Activated B cell treated with CpG ODN at 0.5 μM for 24 hours (primary cell): ENCODE measurements at regions not wholly inside any gene's neighbourhood (a gene's known extent, or its start where the extent isn't known, plus 50 kb on each side); places are given as distances from the start of the nearest gene placed in this dataset.

ENCODE experiments used
- ATAC-seq: fragments of 200-7000 bp; cut with Tn5 transposase; one replicate; pipeline ENCODE4 v1.10.0; 2021; ENCODE audit warnings: low read depth, mild to moderate bottlenecking, moderate library complexity
- CTCF ChIA-PET: fragments of 350-600 bp; sonication (Branson Sonifier 250); formaldehyde crosslinking; loops from one replicate; lab custom pipeline; 2021; ENCODE audit warnings: antibody characterized with exemption; lab: Charles Lee
- POLR2A ChIA-PET: fragments of 350-600 bp; sonication (Branson Sonifier 250); formaldehyde crosslinking; loops from one replicate; lab custom pipeline; 2021; ENCODE audit warnings: antibody characterized with exemption; lab: Charles Lee
- DNase-seq: peaks from one replicate; pipeline ENCODE4 v3.0.0; 2022
- H3K27ac Mint-ChIP-seq: one replicate; pipeline ENCODE4 v1.8.0; 2020; ENCODE audit warnings: mixed read lengths
- H3K27me3 Mint-ChIP-seq: one replicate; pipeline ENCODE4 v1.8.0; 2021; ENCODE audit warnings: mixed read lengths
- H3K36me3 Mint-ChIP-seq: one replicate; pipeline ENCODE4 v1.8.0; 2021; ENCODE audit warnings: low read depth, mixed read lengths
- H3K4me1 Mint-ChIP-seq: one replicate; pipeline ENCODE4 v1.8.0; 2021; ENCODE audit warnings: mixed read lengths
- H3K4me3 Mint-ChIP-seq: one replicate; pipeline ENCODE4 v1.8.0; 2020; ENCODE audit warnings: mild to moderate bottlenecking, mixed read lengths
- H3K9me3 Mint-ChIP-seq: one replicate; pipeline ENCODE4 v1.8.0; 2020; ENCODE audit warnings: mixed read lengths
- intact Hi-C: fragments of 100-400 bp; cut with micrococcal nuclease; formaldehyde crosslinking; loops from one replicate; pipeline ENCODE4 v1.15.1; 2024
- TF ChIP-seq, protein P1 (sequence below): fragments of 200-600 bp; IDR thresholded peaks from one replicate; pipeline ENCODE4 v1.8.0; 2022; ENCODE audit warnings: antibody characterized with exemption, mild to moderate bottlenecking

DNA sequence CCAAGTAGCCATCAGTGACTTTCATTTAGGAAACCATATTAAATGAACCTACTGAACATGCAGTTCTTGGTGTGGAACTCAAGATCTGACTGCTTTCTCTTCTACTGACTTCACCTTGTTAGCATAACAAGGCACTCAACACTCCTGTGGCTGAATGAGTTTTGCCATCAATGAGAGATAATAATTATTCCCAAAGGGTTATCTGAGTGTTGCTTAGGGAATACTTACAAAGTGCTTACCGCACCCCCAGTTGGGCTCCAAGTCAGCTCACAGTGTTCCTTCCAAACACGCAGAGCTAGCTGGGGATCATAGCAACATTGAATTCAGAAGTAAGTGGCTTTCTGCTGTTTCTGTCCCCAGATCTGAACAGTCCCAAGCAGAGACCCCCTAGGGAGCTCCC, 182.9 kb downstream of the SREK1 start:
- H3K27ac Mint-ChIP-seq: no peak overlapping the region
- POLR2A ChIA-PET: no interaction called here
- intact Hi-C loops: no loop called here

DNA sequence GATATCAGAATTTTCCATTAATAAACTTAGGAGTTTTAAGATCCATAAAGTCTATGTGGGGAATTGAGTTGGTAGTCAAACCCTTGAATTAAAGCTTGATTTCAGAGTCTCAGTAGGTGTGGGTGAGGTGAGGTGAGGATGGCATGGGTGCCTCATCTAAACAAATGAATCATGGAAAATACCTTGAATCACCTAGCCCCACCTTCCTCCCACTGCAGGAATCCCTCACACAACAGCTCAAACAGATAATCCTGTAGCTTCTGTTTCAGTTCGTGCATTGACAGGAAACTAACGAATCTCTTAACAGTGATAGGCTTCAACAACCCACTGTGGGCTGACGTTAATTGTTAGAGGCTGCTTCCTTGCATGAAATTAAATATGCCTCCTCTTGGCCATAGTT, 185.0 kb downstream of the SREK1 start:
- Mint-ChIP-seq H3K36me3 (no peaks in the 10 kb centered on the region), H3K27me3 (peaks cover 2% of the 10 kb centered on the region), H3K4me3 (no peak overlapping the region), H3K27ac (no peak overlapping the region), H3K4me1 (no peaks in the 10 kb centered on the region), H3K9me3 (no peaks in the 10 kb centered on the region)
- ChIA-PET POLR2A (no interaction called here), CTCF (no interaction called here)
- no peak for ATAC-seq
- TF ChIP-seq, protein P1, sequence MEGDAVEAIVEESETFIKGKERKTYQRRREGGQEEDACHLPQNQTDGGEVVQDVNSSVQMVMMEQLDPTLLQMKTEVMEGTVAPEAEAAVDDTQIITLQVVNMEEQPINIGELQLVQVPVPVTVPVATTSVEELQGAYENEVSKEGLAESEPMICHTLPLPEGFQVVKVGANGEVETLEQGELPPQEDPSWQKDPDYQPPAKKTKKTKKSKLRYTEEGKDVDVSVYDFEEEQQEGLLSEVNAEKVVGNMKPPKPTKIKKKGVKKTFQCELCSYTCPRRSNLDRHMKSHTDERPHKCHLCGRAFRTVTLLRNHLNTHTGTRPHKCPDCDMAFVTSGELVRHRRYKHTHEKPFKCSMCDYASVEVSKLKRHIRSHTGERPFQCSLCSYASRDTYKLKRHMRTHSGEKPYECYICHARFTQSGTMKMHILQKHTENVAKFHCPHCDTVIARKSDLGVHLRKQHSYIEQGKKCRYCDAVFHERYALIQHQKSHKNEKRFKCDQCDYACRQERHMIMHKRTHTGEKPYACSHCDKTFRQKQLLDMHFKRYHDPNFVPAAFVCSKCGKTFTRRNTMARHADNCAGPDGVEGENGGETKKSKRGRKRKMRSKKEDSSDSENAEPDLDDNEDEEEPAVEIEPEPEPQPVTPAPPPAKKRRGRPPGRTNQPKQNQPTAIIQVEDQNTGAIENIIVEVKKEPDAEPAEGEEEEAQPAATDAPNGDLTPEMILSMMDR: no peak
- intact Hi-C loops: no loop called here
- DNase-seq: no peak

More for the DNA sequence above, 182.9 kb downstream of the SREK1 start:
- Mint-ChIP-seq H3K36me3 (no peaks in the 10 kb centered on the region), H3K9me3 (no peaks in the 10 kb centered on the region), H3K4me3 (no peak overlapping the region), H3K4me1 (no peaks in the 10 kb centered on the region), H3K27me3 (peaks cover 4% of the 10 kb centered on the region)
- DNase-seq (no peak), ATAC-seq (no peak)
- CTCF ChIA-PET: no interaction called here
- TF ChIP-seq, protein P1: no peak

DNA sequence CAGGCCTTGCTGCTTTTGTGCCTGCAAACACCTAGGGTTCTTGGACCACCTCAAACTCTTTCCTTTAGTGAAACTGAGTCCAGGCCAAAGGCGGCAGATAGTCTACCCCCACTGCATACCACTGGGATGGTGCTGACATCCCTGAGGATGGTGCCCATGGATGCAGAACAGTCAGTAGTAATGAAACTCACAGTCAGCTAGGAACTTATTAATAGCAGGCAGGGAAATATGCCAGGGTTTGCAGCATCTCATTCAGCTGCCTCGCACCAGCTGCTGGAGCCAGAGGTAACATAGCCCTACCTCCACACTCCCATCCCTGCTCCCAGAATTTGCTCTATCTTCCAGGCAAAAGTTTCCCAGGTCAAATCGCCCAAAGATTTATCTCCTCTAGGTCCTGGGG, 189.1 kb downstream of the SREK1 start:
- Mint-ChIP-seq H3K27me3 (peaks cover 8% of the 10 kb centered on the region), H3K4me1 (no peaks in the 10 kb centered on the region), H3K4me3 (no peak overlapping the region), H3K9me3 (no peaks in the 10 kb centered on the region), H3K27ac (no peak overlapping the region), H3K36me3 (no peaks in the 10 kb centered on the region)
- DNase-seq: no peak
- no peak for ATAC-seq
- intact Hi-C loops: no loop called here
- ChIA-PET POLR2A (no interaction called here), CTCF (no interaction called here)
- TF ChIP-seq, protein P1: no peak

DNA sequence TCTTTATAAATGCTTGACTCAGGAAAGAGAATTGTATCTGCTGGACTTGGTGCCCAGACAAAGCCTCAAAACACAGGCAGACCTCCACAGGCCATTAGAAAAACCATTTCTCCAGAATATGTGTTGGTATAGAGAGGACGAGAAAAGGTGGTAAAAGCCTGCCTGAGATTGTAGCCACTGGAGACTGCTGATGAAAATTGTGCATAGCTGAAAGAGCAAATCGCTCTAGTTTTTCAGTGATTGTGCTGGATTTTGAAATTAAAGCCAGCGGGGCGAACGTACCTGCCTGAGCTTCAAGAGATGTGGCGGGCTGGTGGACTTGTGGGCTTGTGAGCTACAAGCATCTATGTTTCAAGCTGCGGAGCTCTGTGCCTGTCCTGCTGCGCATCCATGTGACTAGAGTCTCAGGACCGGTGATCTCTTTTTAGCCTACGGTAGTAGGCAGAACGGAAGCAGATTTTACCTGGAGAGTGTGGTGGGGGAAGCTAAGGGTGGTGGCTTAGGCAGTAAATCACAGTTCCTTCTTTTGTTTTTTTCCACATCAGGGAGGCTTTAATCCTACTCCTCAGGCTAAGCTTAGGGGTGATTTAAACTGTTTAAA, 193.6 kb downstream of the SREK1 start:
- Mint-ChIP-seq H3K4me3 (no peak overlapping the region), H3K9me3 (no peaks in the 10 kb centered on the region), H3K27me3 (peaks cover 8% of the 10 kb centered on the region), H3K36me3 (no peaks in the 10 kb centered on the region), H3K4me1 (no peaks in the 10 kb centered on the region), H3K27ac (no peak overlapping the region)
- no peak for DNase-seq
- CTCF ChIA-PET: interaction anchor here (1.4 kb wide), 1 partner anchor 31 kb away, joined by 6 read pairs; no protein-coding TSS in a partner anchor
- TF ChIP-seq, protein P1: no peak
- POLR2A ChIA-PET: no interaction called here
- intact Hi-C loops: no loop called here
- ATAC-seq: no peak

DNA sequence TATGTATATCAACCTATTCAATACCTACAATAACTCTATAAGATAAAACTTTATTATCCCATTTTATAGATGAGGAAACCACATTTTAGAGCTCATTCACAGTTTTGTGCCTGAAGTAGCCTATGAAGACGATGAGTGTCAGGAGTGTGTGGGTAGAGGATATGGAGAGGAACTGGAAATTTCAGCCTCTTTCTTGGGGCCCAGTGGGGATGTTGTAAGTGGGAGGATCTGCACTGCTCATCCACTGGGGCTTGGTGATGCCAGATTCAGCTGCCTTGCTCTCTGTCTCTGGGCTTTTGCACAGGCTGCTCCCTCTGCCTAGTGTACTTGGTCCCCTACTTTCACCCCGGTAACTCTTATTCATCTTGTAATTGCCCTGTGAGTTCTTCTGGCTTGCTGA, 194.7 kb downstream of the SREK1 start:
- Mint-ChIP-seq H3K36me3 (no peaks in the 10 kb centered on the region), H3K4me1 (no peaks in the 10 kb centered on the region), H3K27me3 (peaks cover 8% of the 10 kb centered on the region), H3K4me3 (no peak overlapping the region), H3K27ac (no peak overlapping the region), H3K9me3 (no peaks in the 10 kb centered on the region)
- ChIA-PET CTCF (interaction anchor here (0.6 to 1.4 kb wide), 2 partner anchors 32 to 481 kb away, joined by 3 to 6 read pairs; no protein-coding TSS in a partner anchor), POLR2A (no interaction called here)
- ATAC-seq (no peak), DNase-seq (no peak)
- TF ChIP-seq, protein P1: no peak
- intact Hi-C loops: no loop called here
